ENCODE measurements at regions not wholly inside any gene's neighbourhood (a gene's known extent, or its start where the extent isn't known, plus 50 kb on each side); places are given as distances from the start of the nearest gene placed in this dataset.

DNA sequence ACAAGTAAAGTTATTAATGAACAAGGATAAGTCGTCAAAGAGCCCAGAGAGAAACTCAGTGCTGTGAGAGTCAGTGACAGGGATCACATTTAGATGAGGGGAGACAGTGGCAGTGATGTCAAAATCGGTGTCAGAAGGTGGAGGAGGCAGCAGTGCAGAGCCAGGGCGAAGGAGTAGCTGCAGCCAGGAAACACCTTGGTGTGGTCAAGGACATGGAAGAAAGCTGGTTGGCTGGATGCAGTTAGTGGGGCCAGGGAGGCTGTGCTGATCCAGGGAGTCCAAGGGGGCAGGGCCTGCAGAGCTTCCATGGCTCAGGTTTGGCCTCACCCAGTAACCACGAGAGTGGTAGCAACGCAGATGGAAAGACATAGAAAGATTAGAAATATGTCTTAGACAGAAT lies 50.7 kb upstream of the ADORA2B start:
- DNase-seq: no peak

- DNase-seq: no peak
Observed at GRCh38 chr17:15894913-15895658, 49.8 kb upstream of the ADORA2B start.
